HS-27A (cell line): ENCODE measurements at regions not wholly inside any gene's neighbourhood (a gene's known extent, or its start where the extent isn't known, plus 50 kb on each side); places are given as distances from the start of the nearest gene placed in this dataset.

Experiments
- DNase-seq: peaks from one replicate; pipeline ENCODE4 v3.0.0-alpha.2; 2012; ENCODE audit warnings: low read depth, missing footprints

- no peak for DNase-seq
These were observed 598.8 kb downstream of the UTRN start for GRCh38 chr6:144883915-144884314.

DNA sequence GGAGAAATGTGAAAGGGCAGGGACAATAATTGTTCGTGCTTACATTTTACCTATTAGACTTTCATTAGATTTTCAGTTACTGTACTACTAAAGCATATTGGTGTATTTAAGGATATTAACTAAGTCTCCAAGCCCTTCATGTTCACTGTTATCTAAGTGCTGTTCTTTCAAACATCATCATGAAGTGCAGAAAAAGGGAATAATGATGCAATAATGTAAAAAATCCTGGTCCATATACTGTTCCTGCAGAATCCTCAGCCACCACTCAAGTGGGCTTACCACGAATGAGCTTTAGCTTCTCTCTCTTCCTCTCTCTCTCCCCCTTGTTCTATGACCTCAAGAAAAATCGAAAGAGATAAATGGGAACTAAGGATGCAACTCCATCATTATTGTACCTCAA, 600.7 kb downstream of the UTRN start:
- DNase-seq = no peak

- DNase-seq = no peak
These were observed 601.5 kb downstream of the UTRN start for GRCh38 chr6:144886682-144887081.

GRCh38 chr6:144888621-144889020, 603.5 kb downstream of the UTRN start:
- DNase-seq = no peak

GRCh38 chr6:144893680-144894151, 608.6 kb downstream of the UTRN start:
- DNase-seq = no peak

DNA sequence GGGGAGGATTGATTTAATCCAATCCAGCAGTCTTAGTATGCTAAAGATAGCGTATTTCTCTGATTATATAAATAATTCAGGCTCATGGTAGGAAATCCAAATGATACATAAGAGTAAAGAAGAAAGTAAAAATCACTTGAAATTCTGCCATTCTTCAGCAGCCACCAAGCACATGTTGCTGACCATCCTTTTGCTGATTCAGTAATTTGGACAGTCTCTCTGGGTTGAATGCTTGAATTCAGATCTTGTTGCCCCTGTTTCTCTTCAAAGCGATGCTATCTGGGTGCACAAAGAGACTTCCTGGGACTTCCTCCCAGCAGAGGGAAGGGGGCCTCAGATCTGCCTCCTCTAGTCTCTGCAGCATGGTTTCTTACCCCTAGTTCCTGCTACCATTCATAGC, 609.1 kb downstream of the UTRN start:
- DNase-seq = no peak

DNA sequence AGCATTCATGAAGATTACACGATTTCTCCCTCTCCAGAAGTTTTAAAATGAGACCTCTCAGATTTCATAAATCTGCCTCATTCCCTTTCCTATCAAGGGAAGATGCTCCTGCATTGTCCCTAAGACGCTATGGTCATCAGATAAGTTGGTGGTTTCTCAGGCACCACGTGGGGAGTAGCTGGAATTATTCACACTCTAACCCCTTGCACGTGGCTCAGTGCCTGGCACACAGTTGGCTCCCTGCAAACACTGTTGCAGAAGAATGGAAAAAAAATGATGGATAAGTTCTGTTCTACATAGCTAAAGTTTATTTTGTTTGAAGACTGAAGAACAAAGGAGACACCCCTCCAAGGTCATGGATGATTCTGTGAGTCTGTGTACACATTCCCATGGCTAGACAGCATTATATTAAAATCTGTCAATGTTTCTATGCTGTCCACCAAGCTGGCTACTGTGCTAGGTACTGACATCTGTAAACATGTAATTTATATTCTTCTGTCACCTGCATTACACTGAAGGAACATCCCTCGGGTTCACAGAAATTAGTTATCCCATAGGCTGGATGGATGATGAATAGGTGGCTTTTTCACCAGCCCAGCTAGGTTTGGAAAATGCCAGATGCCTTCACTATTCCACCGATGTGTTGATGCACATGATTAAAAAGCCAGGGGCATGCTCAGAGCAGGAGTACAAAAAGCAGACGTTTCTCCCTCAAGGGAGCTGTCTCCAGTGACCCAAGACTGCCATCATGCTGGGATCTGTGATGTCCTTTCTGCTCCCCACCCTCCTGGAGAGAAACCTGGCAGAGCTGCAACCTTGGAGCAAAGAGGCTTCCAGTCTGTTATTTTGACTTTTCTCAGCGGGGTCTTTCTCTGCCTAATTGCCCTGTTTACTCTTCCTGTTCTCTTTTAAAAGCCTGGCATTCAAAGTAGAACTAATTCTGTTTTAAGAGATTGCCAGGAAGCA, 610.5 kb downstream of the UTRN start:
- DNase-seq = no peak

DNA sequence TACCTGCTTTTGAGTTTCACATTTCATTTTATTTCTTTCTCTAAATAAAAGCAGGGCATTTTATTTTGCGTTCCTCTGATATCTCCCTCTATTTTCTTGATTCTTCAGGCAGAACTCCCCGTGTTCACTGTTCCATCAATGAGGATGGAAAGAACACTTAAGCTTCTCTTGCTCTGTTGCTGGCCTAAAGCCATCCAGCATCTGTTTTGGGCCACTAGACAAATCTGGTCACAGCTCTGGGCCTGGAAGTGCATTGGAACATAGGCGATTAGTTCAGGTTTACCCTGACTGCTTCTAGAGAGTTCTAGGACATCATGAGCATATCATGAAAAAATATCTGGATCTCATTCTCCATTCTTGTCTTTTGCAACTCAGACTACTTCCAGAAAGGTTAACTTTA, 611.2 kb downstream of the UTRN start:
- no peak for DNase-seq

GRCh38 chr6:144896871-144897270, 611.7 kb downstream of the UTRN start:
- DNase-seq = no peak

GRCh38 chr6:144897441-144897921, 612.3 kb downstream of the UTRN start:
- peak; percentile 95 for DNase-seq

DNA sequence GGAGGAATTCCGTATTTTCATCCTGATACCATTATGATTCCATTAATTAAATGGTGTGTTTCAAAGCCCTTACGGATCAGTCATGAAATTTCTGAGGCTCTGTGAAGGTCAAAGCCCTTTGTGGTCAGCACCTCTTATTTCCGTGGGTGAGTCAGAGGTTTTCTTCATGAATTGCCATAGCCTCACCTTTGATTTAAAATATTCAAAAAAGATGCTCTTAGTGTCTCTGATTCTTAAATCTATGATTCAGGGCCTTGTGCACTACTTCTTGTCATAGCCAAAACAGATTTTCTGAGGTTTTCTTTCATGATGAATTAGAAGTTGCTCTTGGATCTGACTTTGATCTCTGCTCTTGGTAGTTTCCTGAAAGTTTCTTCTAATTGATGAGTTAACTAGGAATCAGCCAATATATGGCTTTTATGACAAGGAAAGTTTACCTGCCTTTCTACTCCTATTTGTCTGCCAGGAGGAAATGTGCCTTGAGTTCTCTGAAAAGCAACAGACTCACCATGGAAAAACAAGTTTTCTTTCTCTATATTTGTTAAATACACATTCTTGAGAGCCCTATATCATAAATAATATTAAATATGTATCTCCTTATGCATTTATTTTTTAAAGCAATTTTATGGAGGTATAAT, 613.0 kb downstream of the UTRN start:
- peak; percentile 71 for DNase-seq

DNA sequence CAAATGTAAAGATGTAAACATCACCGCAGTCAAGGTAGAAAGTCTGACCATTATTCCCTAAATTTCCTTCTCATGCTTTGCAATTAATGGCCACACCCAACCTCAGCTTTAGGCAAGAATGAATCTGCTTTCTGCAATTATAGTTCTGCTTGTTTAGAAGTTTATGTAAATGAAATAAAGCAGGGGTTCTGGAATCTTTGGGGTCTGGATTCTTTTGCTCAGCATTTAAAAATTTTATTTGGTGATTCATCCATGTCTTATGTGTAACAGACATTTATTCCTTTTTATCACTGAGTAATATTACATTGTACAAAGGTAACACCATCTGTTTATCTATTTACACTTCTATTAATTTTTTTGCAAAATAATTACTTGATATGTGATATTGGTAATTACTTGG, 613.6 kb downstream of the UTRN start:
- DNase-seq = no peak

- DNase-seq = peak; percentile 83
These were observed 614.0 kb downstream of the UTRN start for GRCh38 chr6:144899161-144899560.

GRCh38 chr6:144901412-144901811, 616.3 kb downstream of the UTRN start:
- no peak for DNase-seq

DNA sequence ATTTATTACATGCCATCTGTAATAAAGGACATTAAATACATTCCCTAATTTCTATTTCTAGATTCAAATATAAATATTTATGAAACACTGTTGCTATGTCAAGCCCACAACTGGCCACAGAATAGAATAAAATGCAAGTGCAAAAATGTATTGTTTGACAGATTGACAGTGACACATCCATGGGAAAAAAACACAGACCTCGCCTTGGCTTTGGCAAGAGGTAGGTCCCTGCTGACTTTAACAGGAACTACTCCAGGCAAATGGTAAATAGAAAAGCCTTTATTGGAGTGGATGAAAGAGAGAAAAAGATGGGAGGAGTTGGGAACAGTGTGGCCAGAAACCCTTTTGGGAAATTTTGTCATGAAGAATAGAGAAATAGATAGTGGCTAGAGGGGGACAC, 622.9 kb downstream of the UTRN start:
- no peak for DNase-seq

- no peak for DNase-seq
These were observed 624.7 kb downstream of the UTRN start for GRCh38 chr6:144909753-144910285.

GRCh38 chr6:144911322-144911721, 626.2 kb downstream of the UTRN start:
- DNase-seq = no peak

DNA sequence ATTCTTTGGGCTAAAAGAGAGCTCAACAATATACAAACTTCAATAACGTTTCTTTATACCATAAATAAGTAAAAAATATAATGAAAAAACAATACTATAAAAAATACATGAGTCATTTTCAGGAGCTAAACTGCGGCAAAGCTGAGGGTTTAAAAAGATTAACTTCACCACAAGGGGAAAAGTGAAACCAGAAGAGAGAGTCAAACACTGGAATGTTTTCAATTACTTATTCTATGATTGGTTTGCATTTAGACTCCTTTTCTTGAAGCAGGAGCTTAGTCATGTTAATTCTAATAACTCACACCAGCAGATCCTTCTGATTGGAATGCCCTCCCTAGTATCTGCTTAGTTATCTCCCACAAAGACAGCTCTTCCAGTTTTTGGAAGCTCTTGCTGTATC, 627.3 kb downstream of the UTRN start:
- DNase-seq = no peak

DNA sequence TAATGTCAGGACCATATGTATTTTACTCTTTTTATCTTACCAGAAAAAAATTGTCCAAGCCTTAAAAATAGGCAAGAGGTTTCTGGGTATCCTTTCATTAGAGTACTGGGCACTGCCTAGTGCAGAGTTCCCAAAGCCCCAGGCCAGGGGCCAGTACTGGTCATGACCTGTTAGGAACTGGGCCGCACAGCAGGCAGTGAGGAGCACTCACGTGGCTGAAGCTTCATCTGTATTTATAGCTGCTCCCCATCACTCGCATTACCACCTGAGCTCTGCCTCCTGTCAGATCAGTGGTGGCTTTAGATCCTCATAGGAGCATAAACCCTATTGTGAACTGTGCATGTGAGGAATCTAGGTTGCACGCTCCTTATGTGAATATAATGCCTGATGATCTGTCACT, 632.9 kb downstream of the UTRN start:
- no peak for DNase-seq

DNA sequence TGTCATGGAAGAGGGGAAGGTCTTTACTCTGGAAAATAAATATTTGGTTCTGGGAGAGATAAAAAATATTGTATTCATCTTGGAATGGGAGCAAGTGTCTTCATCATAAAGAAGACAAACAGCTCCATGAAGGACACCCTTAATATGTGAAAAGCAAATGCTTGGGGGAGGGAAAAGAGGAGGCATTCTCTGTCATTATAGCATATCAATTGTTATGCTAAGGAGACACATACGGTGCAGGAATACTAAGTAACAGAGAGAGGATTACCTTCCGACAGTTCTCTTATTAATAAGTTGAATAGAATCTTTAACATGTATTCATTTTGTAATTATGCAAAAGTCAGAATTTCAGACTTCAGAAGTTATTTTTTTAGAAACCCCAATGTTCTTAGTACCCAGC, 634.4 kb downstream of the UTRN start:
- no peak for DNase-seq

- no peak for DNase-seq
These were observed 635.3 kb downstream of the UTRN start for GRCh38 chr6:144920391-144920961.

DNA sequence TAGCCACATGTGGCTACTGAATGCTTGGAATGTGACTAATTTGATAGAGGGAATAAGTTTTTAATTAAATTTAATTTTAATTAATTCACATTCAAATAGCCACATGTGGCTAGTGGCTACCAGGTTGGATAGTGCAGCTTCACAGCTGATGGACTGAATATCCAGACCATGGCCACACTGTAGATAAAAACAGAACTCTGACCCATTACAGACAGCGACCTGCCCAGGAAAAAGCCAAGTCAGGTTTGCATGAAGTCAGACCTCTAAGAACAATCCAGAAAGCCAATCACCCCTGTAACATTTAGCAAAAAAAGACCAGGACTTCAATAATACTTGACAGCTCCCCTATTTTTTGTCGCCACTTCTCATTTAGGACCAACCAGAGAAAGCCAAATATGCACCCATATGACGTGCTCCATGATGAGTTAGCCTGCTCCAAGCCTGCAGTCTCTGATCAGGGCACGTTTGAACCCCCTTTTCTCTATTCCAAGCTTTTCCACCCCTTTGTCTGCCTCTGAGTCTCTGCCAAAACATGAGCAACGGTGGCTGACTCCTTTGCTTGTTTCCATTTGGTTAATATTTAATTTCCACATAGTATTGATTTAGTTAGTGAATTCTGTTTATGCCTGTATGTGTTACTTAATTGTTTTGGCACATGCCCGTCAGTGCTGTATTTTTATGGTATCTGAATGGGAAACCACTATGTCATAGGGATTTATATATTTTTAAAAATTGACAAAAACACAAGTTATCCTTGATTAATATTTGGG, 636.3 kb downstream of the UTRN start:
- no peak for DNase-seq
